ENCODE measurements at regions not wholly inside any gene's neighbourhood (a gene's known extent, or its start where the extent isn't known, plus 50 kb on each side); places are given as distances from the start of the nearest gene placed in this dataset.
"Not testable (repeated sequence)": the region's sequence is repeated elsewhere in the genome, so short reads cannot be mapped to it uniquely, and the experiment has no call there.

- peak in 2 of 3 donors; percentile 16 to 45 for DNase-seq
Observed at GRCh38 chr14:41549821-41550607, 56.7 kb upstream of the LRFN5 start.

- no peak for DNase-seq
Observed at GRCh38 chr14:41549282-41549681, 57.4 kb upstream of the LRFN5 start.

- peak in 2 of 3 donors; percentile 17 to 46 for DNase-seq
Observed at GRCh38 chr14:41548666-41549065, 58.0 kb upstream of the LRFN5 start.

GRCh38 chr14:41541333-41541732 is 65.3 kb upstream of the LRFN5 start:
- DNase-seq, result no peak

- DNase-seq, result no peak
Observed at GRCh38 chr14:41532255-41532654, 74.4 kb upstream of the LRFN5 start.

- no peak for DNase-seq
Observed at GRCh38 chr14:41521891-41522290, 84.8 kb upstream of the LRFN5 start.

GRCh38 chr14:41518030-41518429 is 88.6 kb upstream of the LRFN5 start:
- DNase-seq, result not testable (repeated sequence)

GRCh38 chr14:41506552-41506951 is 100.1 kb upstream of the LRFN5 start:
- no peak for DNase-seq

- DNase-seq, result no peak
Observed at GRCh38 chr14:41505491-41505890, 101.2 kb upstream of the LRFN5 start.

GRCh38 chr14:41498959-41499358 is 107.7 kb upstream of the LRFN5 start:
- DNase-seq, result no peak

GRCh38 chr14:41490323-41490722 is 116.4 kb upstream of the LRFN5 start:
- DNase-seq, result no peak

GRCh38 chr14:41489315-41489972 is 117.2 kb upstream of the LRFN5 start:
- DNase-seq, result no peak

GRCh38 chr14:41488401-41488800 is 118.3 kb upstream of the LRFN5 start:
- no peak for DNase-seq

GRCh38 chr14:41482861-41483260 is 123.8 kb upstream of the LRFN5 start:
- no peak for DNase-seq

- DNase-seq, result no peak
Observed at GRCh38 chr14:41476526-41476925, 130.2 kb upstream of the LRFN5 start.

GRCh38 chr14:41461380-41461779 is 145.3 kb upstream of the LRFN5 start:
- DNase-seq, result no peak

- DNase-seq, result no peak
Observed at GRCh38 chr14:41457393-41457792, 149.3 kb upstream of the LRFN5 start.

GRCh38 chr14:41449066-41449465 is 157.6 kb upstream of the LRFN5 start:
- no peak for DNase-seq

GRCh38 chr14:41446008-41446407 is 160.7 kb upstream of the LRFN5 start:
- DNase-seq, result no peak

GRCh38 chr14:41423503-41423902 is 183.2 kb upstream of the LRFN5 start:
- DNase-seq, result no peak

GRCh38 chr14:41421308-41421707 is 185.4 kb upstream of the LRFN5 start:
- not testable (repeated sequence) for DNase-seq

- no peak for DNase-seq
Observed at GRCh38 chr14:41419709-41420108, 187.0 kb upstream of the LRFN5 start.

GRCh38 chr14:41418851-41419250 is 187.8 kb upstream of the LRFN5 start:
- DNase-seq, result no peak

- DNase-seq, result peak in 2 of 3 donors; percentile 5 to 8
Observed at GRCh38 chr14:41409806-41410205, 196.9 kb upstream of the LRFN5 start.
